RPMI8226 (cell line): ENCODE measurements at regions not wholly inside any gene's neighbourhood (a gene's known extent, or its start where the extent isn't known, plus 50 kb on each side); places are given as distances from the start of the nearest gene placed in this dataset.

Experiments used
- DNase-seq: peaks from one replicate; pipeline ENCODE4 v3.0.0-alpha.2; 2015

GRCh38 chr15:87628311-87628710, 628.2 kb downstream of the NTRK3 start:
- DNase-seq: no peak

GRCh38 chr15:87626860-87627259, 629.7 kb downstream of the NTRK3 start:
- DNase-seq: no peak

- peak; percentile 54 for DNase-seq
Observed at GRCh38 chr15:87623832-87624231, 632.7 kb downstream of the NTRK3 start.

GRCh38 chr15:87620393-87620792, 636.1 kb downstream of the NTRK3 start:
- no peak for DNase-seq

GRCh38 chr15:87619161-87619960, 637.2 kb downstream of the NTRK3 start:
- DNase-seq: no peak

- DNase-seq: no peak
Observed at GRCh38 chr15:87618203-87618725, 638.3 kb downstream of the NTRK3 start.

- DNase-seq: no peak
Observed at GRCh38 chr15:87614704-87615103, 641.8 kb downstream of the NTRK3 start.

- no peak for DNase-seq
Observed at GRCh38 chr15:87610366-87610765, 646.2 kb downstream of the NTRK3 start.

GRCh38 chr15:87609894-87610293, 646.6 kb downstream of the NTRK3 start:
- DNase-seq: no peak

- peak; percentile 57 for DNase-seq
Observed at GRCh38 chr15:87609474-87609873, 647.1 kb downstream of the NTRK3 start.

GRCh38 chr15:87608238-87609028, 648.1 kb downstream of the NTRK3 start:
- DNase-seq: no peak

GRCh38 chr15:87606971-87607370, 649.6 kb downstream of the NTRK3 start:
- no peak for DNase-seq

- DNase-seq: peak; percentile 43
Observed at GRCh38 chr15:87604857-87605446, 651.6 kb downstream of the NTRK3 start.

GRCh38 chr15:87602371-87602770, 654.2 kb downstream of the NTRK3 start:
- no peak for DNase-seq

- DNase-seq: no peak
Observed at GRCh38 chr15:87599616-87600015, 656.9 kb downstream of the NTRK3 start.

GRCh38 chr15:87597346-87598052, 659.0 kb downstream of the NTRK3 start:
- no peak for DNase-seq

- peak; percentile 26 for DNase-seq
Observed at GRCh38 chr15:87591582-87591981, 665.0 kb downstream of the NTRK3 start.

GRCh38 chr15:87591042-87591441, 665.5 kb downstream of the NTRK3 start:
- peak; percentile 12 for DNase-seq

GRCh38 chr15:87589134-87589533, 667.4 kb downstream of the NTRK3 start:
- no peak for DNase-seq

GRCh38 chr15:87582169-87582568, 674.4 kb downstream of the NTRK3 start:
- DNase-seq: peak; percentile 38

- no peak for DNase-seq
Observed at GRCh38 chr15:87579537-87579936, 677.0 kb downstream of the NTRK3 start.

- DNase-seq: no peak
Observed at GRCh38 chr15:87578776-87579175, 677.8 kb downstream of the NTRK3 start.

GRCh38 chr15:87577336-87577735, 679.2 kb downstream of the NTRK3 start:
- DNase-seq: peak; percentile 59
